KG1 (cell line): ENCODE measurements at regions not wholly inside any gene's neighbourhood (a gene's known extent, or its start where the extent isn't known, plus 50 kb on each side); places are given as distances from the start of the nearest gene placed in this dataset.

Experiments used
- DNase-seq: peaks from one replicate; lab custom pipeline; 2025; lab: John Stamatoyannopoulos, UW

DNA sequence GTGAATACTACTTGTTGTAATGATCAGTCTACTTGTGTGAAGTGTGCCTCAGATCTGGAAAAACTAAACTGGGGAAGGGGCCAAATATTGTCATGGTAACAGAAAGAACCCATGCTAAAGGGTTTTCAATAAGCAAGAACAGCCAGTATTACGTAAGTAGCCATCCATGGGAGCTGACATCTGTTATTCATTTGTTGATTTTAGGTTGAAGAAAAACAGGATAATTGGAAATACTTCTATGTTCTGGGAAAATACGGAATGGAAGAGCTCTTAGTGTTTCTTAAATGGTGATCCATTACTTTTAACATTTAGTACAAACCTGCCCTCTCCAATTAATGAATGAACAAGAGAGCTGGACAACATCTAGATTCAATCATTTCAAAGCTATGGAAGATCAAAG lies 485.8 kb downstream of the NTRK2 start:
- DNase-seq, result no peak

DNA sequence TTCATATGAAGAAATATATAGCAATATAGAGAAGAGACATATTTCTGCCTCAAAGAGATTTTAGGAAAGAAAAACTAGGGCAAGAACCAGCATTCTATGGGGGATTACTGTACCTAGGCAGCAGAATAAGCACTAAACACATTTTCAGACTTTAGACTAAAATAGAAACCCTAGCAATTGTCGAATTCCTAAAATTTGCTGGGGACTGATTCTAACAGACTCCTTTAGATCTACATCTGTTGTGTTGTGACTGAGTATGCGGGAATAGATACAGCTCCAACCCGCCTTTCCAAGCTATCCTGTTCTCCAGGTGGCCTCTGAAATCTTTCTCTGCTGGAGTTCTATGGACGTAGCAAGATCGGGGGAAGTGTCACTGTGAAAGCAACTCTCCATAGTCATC lies 482.2 kb downstream of the NTRK2 start:
- DNase-seq, result no peak

DNA sequence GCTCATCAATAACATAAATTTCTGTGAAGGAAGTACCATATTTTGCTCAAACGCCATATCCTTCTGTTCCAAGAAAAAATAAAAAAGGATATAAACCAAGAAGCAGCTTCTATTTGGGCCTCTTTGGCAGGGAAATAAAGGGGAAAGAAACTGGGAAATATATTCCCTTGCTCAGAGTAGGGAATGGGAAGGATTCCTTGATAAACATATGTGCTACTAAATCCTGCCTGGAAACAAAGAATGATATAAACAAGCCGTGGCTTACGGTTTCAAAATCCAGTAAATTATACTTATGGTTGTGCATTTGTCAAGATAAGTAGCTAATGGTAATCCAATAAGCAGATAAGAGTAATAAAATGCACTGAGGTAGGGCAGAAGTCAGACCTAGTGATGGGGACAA lies 481.6 kb downstream of the NTRK2 start:
- no peak for DNase-seq

DNA sequence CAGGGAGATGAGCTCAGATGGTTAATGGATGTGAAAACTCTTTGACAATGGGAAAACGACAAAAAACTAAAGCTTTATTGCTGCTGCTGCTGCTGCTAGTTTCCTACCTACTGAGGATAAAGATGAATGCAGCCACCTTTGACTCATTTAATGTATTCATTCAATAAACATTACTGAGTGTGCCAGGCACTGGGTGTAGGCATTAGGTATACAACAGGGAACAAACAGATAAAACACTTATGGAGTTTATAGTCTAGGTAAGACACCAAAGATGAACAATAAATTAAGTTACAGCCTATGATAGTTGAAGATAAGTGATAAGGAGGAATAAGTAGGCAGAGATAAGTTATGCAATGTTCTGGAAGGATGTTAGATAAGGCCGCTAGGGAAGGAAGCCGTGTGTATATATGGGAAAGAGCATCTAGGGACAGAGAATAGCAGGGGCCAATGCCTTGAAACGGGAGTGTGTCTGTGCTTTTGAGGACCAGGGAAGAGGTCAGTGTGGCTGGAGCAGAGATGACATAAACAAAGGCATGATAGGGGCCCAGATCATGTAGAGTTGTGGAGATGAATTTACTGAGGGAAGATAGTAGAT lies 477.6 kb downstream of the NTRK2 start:
- DNase-seq, result no peak

DNA sequence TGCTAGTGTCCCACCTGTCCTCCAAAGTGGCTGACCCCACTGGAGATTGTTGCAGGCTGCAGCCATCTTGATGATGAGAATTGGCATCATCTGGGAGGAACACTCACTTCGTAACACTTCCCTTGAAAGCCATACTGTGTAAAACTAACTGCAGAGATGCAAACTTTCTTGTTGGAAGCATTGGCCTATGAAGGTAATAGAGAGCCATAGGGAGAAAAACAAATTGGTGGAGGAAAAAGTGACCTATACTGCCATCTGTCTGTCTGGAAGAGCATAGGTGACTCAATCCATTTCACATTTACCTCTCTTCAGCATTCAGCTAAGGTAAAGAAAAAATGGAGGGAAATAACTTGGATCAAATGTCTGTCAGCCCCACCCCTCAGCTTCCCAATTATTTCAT lies 473.4 kb downstream of the NTRK2 start:
- DNase-seq, result no peak

DNA sequence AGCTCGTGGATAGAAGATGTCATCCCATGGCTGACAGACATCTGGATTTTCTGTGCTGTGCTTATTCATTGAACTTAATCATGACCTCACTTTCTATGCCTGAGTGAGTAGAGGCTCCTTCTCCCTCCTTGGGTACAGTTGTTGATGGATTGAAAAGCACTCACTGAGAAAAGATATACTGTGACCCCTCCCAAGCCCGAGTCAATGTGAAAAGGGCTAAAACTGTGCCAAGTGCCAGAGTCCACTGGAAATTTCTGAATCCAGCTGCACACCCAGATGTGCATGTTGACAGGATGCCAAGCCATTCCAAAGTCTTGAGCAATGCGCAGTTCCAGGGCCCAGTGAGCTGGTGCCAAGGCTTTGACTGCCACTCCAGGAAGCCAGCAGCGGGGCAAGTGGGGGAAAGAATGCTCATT lies 473.0 kb downstream of the NTRK2 start:
- DNase-seq, result no peak

DNA sequence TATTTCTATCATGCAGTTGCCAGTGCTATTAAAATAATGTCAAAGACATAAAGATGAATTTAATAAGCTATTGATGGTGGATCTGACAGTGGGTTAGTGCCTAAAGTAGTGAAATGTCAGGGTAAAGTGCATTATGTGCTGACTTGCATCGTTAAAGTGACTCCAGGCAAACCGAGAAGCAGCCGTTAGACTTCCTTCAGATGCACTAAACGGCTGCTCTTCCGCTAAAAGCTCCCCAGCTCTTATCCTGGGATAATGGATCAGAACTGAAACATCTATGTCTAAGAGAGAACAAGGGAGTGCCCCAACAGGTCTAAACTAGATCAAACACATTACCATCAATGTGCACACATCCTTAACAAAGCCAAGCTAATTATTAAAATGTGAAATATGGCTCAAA lies 468.2 kb downstream of the NTRK2 start:
- DNase-seq, result no peak

DNA sequence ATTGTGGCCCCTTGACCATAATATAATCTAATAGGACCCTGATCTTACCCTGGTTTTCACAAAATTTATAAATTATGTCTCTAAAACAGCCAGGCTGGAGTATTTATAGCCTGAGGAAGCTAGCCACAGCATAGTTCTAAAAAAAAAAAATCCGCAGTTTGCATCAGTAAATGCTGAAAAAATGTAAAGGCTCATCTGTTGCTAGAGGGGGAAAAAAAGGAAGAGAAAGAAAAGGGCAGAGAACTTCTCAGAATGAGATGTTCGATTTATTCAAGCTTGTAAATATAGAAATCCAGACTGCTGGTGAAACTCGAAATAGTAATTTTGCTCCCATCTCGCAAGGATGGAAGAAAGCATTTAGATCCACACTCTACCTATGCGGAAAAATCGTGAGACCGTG lies 467.5 kb downstream of the NTRK2 start:
- no peak for DNase-seq

DNA sequence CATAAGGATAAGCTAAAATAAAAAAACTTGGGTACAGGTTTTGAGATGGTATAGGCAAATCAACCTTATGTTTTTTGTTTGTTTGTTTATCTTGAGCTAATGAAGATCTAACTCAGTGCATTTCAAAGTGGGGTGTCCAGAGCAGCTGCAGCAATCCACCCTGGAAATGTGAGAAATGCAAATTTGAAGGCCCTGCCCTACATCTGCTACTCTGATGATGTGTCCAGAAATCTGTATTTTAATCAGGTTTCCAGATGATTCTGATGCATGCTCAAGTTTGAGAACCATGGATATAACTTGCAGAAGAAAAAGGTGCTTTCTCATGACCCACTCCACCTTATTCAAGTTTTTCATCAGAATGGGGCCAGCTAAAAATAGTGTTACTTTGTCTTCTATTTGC lies 467.0 kb downstream of the NTRK2 start:
- DNase-seq, result no peak

DNA sequence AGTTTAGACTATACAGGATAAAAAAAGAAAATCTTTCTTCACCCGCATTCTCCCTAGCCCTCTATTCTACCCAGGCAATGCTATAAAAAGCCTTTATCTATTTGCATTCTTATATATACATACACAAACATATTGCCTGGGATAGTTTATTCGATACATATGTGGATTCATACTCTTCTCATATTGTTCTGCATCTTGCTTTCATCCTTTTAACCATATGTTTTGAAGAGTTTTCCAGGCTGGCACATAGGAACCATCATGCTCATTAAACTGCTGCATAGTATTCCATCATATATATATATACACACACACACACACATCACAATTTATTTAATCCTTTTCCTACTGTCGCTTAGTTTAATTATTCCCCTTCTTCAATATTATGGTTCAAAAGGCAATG lies 461.2 kb downstream of the NTRK2 start:
- DNase-seq, result no peak

DNA sequence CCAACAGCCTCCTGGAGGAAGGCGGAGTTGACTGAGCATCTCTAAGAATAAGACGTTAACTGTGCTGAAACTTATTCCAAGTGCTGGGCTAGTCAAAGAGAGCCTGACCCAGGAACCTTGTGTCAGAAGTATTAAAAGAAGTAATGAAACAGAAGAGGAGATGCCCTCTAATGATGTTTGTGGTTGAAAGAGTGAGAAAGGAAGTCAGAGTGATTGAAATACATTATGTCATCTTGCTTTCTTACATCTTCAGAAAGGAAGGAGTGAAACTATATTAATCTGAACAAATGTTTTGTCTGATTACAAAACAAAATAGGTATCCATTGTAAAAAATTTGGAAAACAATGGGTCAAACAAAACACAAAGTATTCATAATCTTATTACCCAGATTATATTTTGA lies 460.7 kb downstream of the NTRK2 start:
- no peak for DNase-seq

DNA sequence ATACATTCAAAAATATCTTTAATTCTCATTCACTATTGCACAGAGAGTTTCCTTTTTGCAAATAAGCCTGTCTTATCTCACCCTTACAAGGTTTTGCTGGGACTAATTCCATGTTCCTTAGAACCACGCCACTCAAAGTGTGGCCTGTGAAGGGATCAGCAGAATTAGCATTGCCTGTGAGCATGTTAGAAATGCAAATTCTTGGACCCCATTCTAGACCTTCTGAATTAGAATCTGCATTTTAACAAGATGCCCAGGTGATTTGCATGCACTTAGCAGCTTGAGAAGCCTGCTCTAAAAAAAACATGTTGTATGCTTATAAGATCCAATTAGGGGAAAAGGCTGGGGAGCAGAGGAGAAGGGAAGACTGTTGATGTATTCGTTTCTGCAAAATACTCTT lies 460.0 kb downstream of the NTRK2 start:
- DNase-seq, result no peak

DNA sequence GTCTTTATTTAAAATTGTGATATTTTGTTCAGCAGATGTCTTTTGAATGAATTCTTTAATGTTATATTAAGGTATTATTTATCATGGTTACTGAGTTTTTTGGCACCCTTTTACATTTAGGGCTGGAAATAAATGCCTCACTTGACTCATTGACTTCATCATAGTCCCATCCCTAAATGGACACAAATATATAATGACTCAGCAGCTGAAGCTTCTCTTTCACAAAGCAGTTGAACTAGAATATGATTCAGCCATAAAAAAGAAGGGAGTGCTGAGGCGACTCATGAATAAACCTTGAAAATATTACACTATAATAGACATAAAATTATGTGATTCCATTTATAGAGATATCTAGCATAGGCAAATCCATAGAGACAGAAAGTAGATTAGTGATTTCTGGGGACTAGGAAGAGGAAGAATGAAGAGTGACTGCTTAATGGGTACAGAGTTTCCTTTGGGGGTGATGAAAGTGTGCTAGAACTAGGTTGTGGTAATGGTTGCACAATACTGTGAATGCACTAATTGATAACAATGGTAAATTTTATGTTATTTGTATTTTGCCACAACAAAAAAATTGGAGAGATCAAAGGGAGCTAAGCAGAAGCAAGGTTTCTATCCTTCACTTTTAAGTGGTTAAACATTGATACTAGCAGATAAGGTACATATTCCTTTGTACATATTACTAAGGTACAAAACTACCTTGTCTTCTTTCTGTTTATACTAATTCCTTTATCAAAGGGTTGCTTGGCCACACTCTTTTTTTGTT lies 449.6 kb downstream of the NTRK2 start:
- DNase-seq, result no peak

DNA sequence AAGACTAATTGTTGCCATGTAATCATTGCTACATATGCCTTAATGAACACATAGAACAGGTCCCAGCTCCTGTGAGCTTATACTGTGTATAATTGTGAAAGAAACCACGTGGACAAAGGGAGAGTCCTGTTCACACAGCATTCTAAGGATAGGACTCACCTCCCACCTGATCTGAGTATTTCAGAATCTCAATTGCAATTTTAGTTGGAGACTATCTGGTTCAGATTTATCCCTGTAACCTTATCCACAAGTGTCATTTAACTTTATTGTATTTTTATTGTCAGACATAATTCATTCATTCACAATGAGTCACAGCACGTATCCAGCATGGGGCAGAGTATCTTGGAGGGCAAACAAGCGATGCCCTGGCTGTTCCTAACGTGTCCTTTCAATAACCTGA lies 448.3 kb downstream of the NTRK2 start:
- no peak for DNase-seq

DNA sequence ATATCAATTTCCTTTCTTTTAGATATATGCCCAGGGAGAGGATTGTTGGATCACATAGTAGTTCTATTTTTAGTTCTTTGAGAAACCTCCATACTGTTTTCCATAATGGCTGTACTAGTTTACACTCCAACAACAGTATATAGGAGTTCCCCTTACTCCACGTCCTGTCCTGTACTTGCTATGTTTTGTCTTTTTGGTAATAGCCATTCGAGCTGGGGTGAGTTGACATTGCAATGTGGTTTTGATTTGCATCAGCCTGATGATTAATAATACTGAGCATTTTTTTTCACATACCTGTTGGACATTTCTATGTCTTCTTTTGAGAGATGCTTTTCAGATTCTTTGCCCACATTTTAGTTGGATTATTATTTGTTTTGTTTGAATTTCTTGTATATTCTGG lies 445.9 kb downstream of the NTRK2 start:
- DNase-seq, result no peak

DNA sequence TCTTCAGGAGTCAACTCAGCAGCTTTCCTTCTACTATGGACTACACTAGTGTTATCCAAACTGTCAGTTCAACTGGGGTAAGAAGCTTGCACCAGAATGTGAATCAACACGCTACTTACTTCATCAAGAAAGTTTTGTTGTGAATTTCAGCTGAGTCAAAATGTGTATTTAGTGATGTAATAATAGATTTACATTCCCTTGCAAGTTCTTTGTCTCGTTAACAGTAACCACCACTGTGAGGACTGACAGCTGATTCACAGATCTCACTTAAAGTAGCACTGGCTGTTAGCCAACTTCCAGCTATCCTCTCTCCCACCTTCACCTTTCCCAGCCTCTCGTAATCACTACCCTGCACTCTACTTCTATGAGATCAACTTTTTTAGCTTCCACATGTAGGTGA lies 445.3 kb downstream of the NTRK2 start:
- no peak for DNase-seq

DNA sequence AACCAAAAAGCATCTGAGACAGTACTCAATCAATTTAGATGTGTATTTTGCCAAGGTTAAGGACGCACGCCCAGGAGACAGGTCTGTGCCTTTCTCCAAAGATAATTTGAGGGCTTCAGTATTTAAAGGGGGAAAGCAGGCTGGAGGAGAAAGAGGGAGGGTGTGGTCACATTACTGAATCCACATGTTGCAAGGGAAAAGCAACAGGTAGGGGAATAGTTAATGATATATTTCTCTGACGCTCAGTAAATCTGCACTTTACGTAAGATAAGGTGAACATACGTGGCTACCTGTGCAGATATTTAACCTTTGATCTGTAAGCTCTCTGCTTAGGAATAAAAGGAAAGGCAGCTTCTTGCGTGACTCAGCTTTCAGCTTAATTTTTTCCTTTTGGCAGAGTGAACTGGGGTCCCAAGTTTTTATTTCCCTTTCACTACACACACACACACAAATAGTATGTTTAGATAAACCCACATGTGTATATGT lies 443.4 kb downstream of the NTRK2 start:
- DNase-seq, result no peak

DNA sequence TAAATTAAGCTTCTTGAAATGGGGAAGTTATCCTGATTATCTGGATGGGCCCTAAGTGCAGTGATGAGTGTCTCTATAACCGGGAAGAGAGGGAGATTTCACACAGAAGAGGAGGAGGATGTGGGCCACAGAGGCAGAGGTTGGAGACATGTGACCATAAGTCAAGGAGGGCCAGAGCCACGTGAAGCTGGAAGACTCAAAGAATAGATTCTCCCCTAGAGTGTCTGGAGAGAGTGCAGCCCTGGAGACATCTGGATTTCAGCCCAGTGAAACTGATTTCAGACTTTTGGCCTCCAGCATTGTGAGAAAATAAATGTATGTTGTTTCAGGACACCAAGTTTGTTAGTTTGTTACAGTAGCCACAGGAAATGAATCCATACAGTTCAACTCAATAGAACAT lies 442.9 kb downstream of the NTRK2 start:
- no peak for DNase-seq

DNA sequence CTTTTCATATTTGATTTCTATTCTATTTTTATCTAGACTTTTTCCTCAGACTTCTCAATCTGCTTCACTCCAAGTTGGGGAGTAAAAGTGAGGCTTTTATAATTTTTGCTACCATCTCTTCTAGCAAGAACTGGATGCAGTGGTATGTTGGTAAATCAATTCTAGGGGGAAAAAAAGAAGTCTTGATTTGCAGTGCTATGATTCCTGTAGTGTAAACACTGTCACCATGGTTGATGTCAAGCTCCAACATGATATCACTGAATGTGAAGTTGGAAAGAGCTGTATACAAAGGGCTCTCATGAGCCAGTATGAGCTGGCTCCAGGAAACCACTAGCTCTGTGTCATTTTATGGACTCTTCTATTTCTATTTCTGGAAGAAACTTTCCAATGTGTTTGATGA lies 439.2 kb downstream of the NTRK2 start:
- no peak for DNase-seq

DNA sequence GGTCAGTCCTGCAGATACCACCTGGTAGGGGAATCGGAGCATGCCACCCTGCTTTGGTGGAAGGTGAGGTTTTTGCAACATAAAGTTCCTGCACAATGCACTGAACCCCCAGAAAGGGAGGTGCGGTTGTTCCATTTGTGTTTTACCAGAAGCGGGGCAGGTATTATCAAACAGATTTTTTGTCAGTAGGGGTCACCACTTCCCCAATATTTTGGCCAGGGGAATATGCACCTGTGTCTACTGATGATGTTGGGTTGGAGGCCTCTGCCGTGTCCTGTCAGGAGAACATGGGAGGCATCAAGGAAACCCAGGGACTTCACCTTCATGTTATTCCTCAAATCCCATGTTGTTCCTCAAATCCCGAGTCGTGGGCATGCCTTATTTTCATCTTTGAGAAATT lies 438.7 kb downstream of the NTRK2 start:
- DNase-seq, result no peak

DNA sequence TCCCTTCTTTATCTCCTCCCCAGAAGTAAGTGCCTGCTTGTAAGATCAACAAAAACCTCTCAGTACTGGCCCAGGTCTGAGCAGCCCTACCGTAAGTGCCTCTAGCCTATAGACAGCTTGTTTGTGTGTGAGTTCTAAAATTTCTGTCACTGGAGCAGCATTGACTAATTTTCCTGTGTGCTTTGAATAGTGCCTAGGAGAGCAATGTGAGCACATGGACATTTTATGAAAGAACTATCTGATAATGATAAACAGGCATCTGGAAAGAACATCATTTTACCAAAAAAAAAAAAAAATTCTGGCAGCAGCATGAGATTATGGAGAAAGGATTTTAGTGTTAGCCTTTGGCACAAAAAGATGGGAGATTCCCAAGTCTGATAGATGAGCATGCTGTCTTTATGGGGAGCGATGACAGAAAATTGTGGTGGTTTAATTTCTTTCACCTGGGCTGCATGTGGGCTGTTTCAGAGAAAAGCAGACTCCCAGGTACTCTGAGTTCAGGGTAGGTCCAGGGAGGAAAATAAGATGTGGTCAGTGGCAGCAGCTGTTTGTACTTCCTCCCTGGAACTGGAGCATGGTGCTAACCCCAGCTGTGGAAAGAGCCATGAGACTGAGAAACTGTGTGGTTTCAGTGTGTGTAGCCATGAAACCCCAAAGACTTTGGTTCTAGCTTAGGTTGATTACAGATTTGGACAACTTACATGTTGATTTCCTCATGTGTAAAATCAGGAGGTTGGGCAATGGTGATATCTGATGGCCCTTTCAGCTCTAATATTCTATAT lies 419.9 kb downstream of the NTRK2 start:
- DNase-seq, result no peak

DNA sequence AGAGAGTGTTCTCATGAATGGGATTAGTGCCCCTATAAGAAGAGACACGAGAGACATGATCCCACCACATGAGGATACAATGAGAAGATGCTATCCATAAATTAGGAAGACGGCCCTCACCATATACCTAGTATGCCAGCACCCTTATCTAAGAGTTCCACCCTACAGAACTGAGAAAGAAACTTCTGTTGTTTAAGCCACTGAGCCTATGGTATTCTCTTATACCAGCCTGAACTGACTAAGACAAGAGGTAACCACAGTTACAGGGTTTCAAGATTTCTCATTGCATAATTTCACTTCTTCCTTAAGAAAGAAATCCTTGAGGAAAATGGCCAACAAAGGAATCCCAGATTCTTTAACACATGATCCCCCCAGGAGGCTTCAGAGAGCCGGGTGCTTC lies 412.4 kb downstream of the NTRK2 start:
- DNase-seq, result no peak

DNA sequence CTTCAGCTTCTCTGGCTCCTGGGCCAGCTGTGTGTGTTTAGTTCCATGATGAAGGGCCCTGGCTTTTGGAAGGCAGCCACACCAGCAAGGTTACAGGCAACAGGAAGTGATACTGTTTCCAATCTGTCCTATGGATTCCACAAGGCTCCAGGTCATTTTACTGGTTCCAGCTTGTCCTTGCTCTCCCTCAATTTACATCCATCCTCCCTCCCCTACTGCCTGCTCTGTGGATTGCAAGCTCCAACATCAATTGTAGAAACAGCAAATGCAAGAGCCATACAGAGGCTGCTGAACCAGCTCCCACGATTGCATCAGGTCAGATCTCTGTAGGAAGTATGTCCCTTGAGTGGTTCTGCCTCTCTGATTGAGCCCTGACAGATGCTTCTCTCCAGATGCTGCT lies 409.8 kb downstream of the NTRK2 start:
- DNase-seq, result no peak
